H1 (cell line): ENCODE measurements at regions not wholly inside any gene's neighbourhood (a gene's known extent, or its start where the extent isn't known, plus 50 kb on each side); places are given as distances from the start of the nearest gene placed in this dataset.

Source experiments
- CTCF ChIA-PET: fragments of 300-600 bp; sonication (Branson Sonifier 250); formaldehyde crosslinking; loops from one replicate; lab custom pipeline; 2021; ENCODE audit not compliant: partially characterized antibody; lab: Charles Lee
- POLR2A ChIA-PET: fragments of 300-600 bp; sonication (Branson Sonifier 250); formaldehyde crosslinking; loops from one replicate; lab custom pipeline; 2021; ENCODE audit warnings: inconsistent platforms; ENCODE audit not compliant: partially characterized antibody; lab: Charles Lee
- DNase-seq, 2 experiments: peaks; one replicate each; pipeline versions ENCODE4 v3.0.0 to v3.0.0-alpha.2; 2010 to 2022; ENCODE audit warnings: low spot score in 2 of 2, low read depth in 1 of 2, mixed read lengths in 1 of 2
- FAIRE-seq: peaks from 2 replicates; lab custom pipeline; 2011; peaks lifted over from hg19 to GRCh38; lab: Jason Lieb, UNC
- H2AFZ ChIP-seq: 2 replicates; pipeline ENCODE4 v1.8.1; 2012; ENCODE audit warnings: low read length, inconsistent platforms
- H2AK5ac ChIP-seq: 2 replicates; pipeline ENCODE4 v1.6.1; 2013; ENCODE audit warnings: low read depth, low read length
- H2BK120ac ChIP-seq: replicated peaks from 2 replicates; pipeline ENCODE3; 2013; ENCODE audit warnings: low read depth, low read length, inconsistent platforms
- H2BK12ac ChIP-seq: 2 replicates; pipeline ENCODE4 v1.6.1; 2013; ENCODE audit warnings: low read depth, low read length
- H2BK15ac ChIP-seq: 2 replicates; pipeline ENCODE4 v1.6.1; 2013; ENCODE audit warnings: low read length
- H2BK20ac ChIP-seq: 2 replicates; pipeline ENCODE4 v1.6.1; 2013; ENCODE audit warnings: low read length
- H2BK5ac ChIP-seq: 2 replicates; pipeline ENCODE4 v1.6.1; 2013; ENCODE audit warnings: low read depth, low read length
- H3K14ac ChIP-seq: 2 replicates; pipeline ENCODE4 v1.6.1; 2013; ENCODE audit warnings: inconsistent platforms; ENCODE audit not compliant: insufficient read length
- H3K18ac ChIP-seq: 2 replicates; pipeline ENCODE4 v1.6.1; 2013; ENCODE audit warnings: low read length; ENCODE audit errors: extremely low read depth
- H3K23ac ChIP-seq: 2 replicates; pipeline ENCODE4 v1.6.1; 2013; ENCODE audit warnings: inconsistent platforms; ENCODE audit not compliant: insufficient read length
- H3K23me2 ChIP-seq: 2 replicates; pipeline ENCODE4 v1.6.1; 2013; ENCODE audit warnings: low read depth, low read length
- H3K27ac ChIP-seq: 2 replicates; pipeline ENCODE4 v1.6.1; 2011; ENCODE audit warnings: low read depth, low read length, inconsistent platforms
- H3K27me3 ChIP-seq, 4 experiments: replicated peaks in 1 of 4; 1 replicate in 1 of 4; 2 replicates in 3 of 4; pipeline versions ENCODE4 v1.6.1 to v1.8.1; 2011 to 2013; ENCODE audit warnings: low read length in 3 of 4, mild to moderate bottlenecking in 3 of 4, inconsistent platforms in 2 of 4, mixed read lengths in 2 of 4, moderate library complexity in 1 of 4; ENCODE audit not compliant: control insufficient read depth in 3 of 4, insufficient read depth in 3 of 4; ENCODE audit errors: extremely low read depth in 1 of 4
- H3K36me3 ChIP-seq, 4 experiments: 2 replicates each; pipeline versions ENCODE4 v1.6.1 to v1.8.1; 2011 to 2013; ENCODE audit warnings: mild to moderate bottlenecking in 4 of 4, low read length in 3 of 4, moderate library complexity in 2 of 4, control low read depth in 1 of 4, inconsistent platforms in 1 of 4; ENCODE audit not compliant: insufficient read depth in 4 of 4, control insufficient read depth in 2 of 4
- H3K4ac ChIP-seq: replicated peaks from 2 replicates; pipeline ENCODE3; 2013; ENCODE audit warnings: low read length, low read depth, mixed read lengths, inconsistent platforms; ENCODE audit not compliant: insufficient read length
- H3K4me1 ChIP-seq, 4 experiments: replicated peaks in 1 of 4; 1 replicate in 1 of 4; 2 replicates in 3 of 4; pipeline versions ENCODE4 v1.6.1 to v1.8.1; 2011 to 2013; ENCODE audit warnings: low read length in 3 of 4, inconsistent platforms in 2 of 4, mixed read lengths in 1 of 4; ENCODE audit not compliant: insufficient read depth in 4 of 4, control insufficient read depth in 3 of 4
- H3K4me2 ChIP-seq, 2 experiments: 2 replicates each; pipeline versions ENCODE4 v1.6.1 to v1.8.1; 2011 to 2013; ENCODE audit warnings: low read depth in 2 of 2, low read length in 2 of 2, control low read depth in 1 of 2, inconsistent platforms in 1 of 2, mild to moderate bottlenecking in 1 of 2; ENCODE audit not compliant: insufficient read depth in 1 of 2
- H3K4me3 ChIP-seq, 4 experiments: fragments of 200-600, 300-600 bp in 1 of 4; sonication (generic), shearing (Covaris generic), sonication (Bioruptor Twin) in 1 of 4; 2 replicates each; pipeline versions ENCODE4 v1.5.1 to v1.8.1; 2011 to 2016; ENCODE audit warnings: low read length in 4 of 4, low read depth in 3 of 4, control low read depth in 2 of 4, inconsistent platforms in 2 of 4, mild to moderate bottlenecking in 2 of 4, mixed read lengths in 1 of 4, moderate library complexity in 1 of 4; ENCODE audit not compliant: insufficient read depth in 2 of 4; ENCODE audit errors: extremely low read depth in 1 of 4
- H3K56ac ChIP-seq: replicated peaks from 2 replicates; pipeline ENCODE3; 2013; ENCODE audit warnings: low read depth, mild to moderate bottlenecking, mixed read lengths, low read length, inconsistent platforms; ENCODE audit not compliant: insufficient read length
- H3K79me1 ChIP-seq: 2 replicates; pipeline ENCODE4 v1.6.1; 2013; ENCODE audit warnings: low read depth, low read length, control low read depth
- H3K79me2 ChIP-seq, 2 experiments: 2 replicates each; pipeline versions ENCODE4 v1.6.1 to v1.8.1; 2012 to 2013; ENCODE audit warnings: low read length in 2 of 2, mild to moderate bottlenecking in 2 of 2, inconsistent platforms in 1 of 2; ENCODE audit not compliant: insufficient read depth in 2 of 2, control insufficient read depth in 1 of 2
- H3K9ac ChIP-seq, 4 experiments: replicated peaks in 1 of 4; 1 replicate in 1 of 4; 2 replicates in 3 of 4; pipeline versions ENCODE4 v1.6.1 to v1.8.1; 2011 to 2013; ENCODE audit warnings: low read depth in 3 of 4, low read length in 3 of 4, control low read depth in 2 of 4, mild to moderate bottlenecking in 2 of 4, moderate library complexity in 2 of 4, inconsistent platforms in 1 of 4; ENCODE audit errors: extremely low read depth in 1 of 4
- H3K9me3 ChIP-seq, 2 experiments: 2 replicates each; pipeline versions ENCODE4 v1.6.1 to v1.8.1; 2012 to 2013; ENCODE audit warnings: mild to moderate bottlenecking in 2 of 2, moderate library complexity in 2 of 2, control low read depth in 1 of 2, inconsistent platforms in 1 of 2, low read depth in 1 of 2, low read length in 1 of 2, mixed read lengths in 1 of 2; ENCODE audit not compliant: insufficient read depth in 2 of 2
- H4K20me1 ChIP-seq, 2 experiments: replicated peaks in 1 of 2; 2 replicates each; pipeline versions ENCODE3 to v1.8.1; 2011 to 2013; ENCODE audit warnings: inconsistent platforms in 2 of 2, low read length in 2 of 2, mild to moderate bottlenecking in 1 of 2; ENCODE audit not compliant: insufficient read depth in 2 of 2, control insufficient read depth in 1 of 2
- H4K5ac ChIP-seq: 2 replicates; pipeline ENCODE4 v1.6.1; 2013; ENCODE audit warnings: low read length, low read depth, mixed read lengths, inconsistent platforms; ENCODE audit not compliant: insufficient read length
- H4K8ac ChIP-seq: 2 replicates; pipeline ENCODE4 v1.8.0; 2013; ENCODE audit warnings: mild to moderate bottlenecking, moderate library complexity, low read length, inconsistent platforms; ENCODE audit not compliant: insufficient read depth; ENCODE audit errors: extremely low read depth
- H4K91ac ChIP-seq: replicated peaks from 2 replicates; pipeline ENCODE3; 2013; ENCODE audit warnings: low read length, mixed read lengths, inconsistent platforms; ENCODE audit not compliant: insufficient read length
- CHD1 ChIP-seq: IDR thresholded peaks from 2 replicates; pipeline ENCODE4 v1.6.1; 2012; ENCODE audit warnings: low read depth, low read length, improper control_type of control experiment
- HDAC2 ChIP-seq, 2 experiments: fragments of 300-600 bp in 1 of 2; sonication (generic) in 1 of 2; IDR thresholded peaks; 2 replicates each; pipeline ENCODE4 v1.6.1; 2011 to 2012; ENCODE audit warnings: low read depth in 2 of 2, low read length in 2 of 2, mild to moderate bottlenecking in 2 of 2, moderate library complexity in 2 of 2, borderline replicate concordance in 1 of 2, inconsistent platforms in 1 of 2
- KDM1A ChIP-seq: fragments of 200-600, 300-600 bp; sonication (generic); IDR thresholded peaks from 2 replicates; pipeline ENCODE4 v1.7.1; 2016; ENCODE audit warnings: mild to moderate bottlenecking, low read length, borderline replicate concordance
- POLR2A ChIP-seq, 2 experiments: IDR thresholded peaks; 1 replicate in 1 of 2; 2 replicates in 1 of 2; pipeline ENCODE4 v1.6.1; 2011; ENCODE audit warnings: low read depth in 2 of 2, low read length in 2 of 2, mild to moderate bottlenecking in 2 of 2; ENCODE audit errors: control extremely low read depth in 1 of 2
- RBBP5 ChIP-seq: IDR thresholded peaks from 2 replicates; pipeline ENCODE4 v1.7.1; 2012; ENCODE audit warnings: low read depth, mild to moderate bottlenecking, inconsistent platforms, low read length, moderate library complexity, borderline replicate concordance
- SAP30 ChIP-seq: fragments of 300-600 bp; sonication (generic); IDR thresholded peaks from 2 replicates; pipeline ENCODE4 v1.7.1; 2012; ENCODE audit warnings: low read length, moderate library complexity, mild to moderate bottlenecking, inconsistent platforms; ENCODE audit not compliant: insufficient read depth, insufficient replicate concordance
- SIN3A ChIP-seq, 2 experiments: IDR thresholded peaks in 1 of 2; conservative IDR thresholded peaks in 1 of 2; 2 replicates each; pipeline ENCODE4 v1.6.1; 2011 to 2012; ENCODE audit warnings: low read length in 2 of 2, improper control_type of control experiment in 1 of 2, low read depth in 1 of 2, mild to moderate bottlenecking in 1 of 2
- TEAD4 ChIP-seq: IDR thresholded peaks from 2 replicates; pipeline ENCODE4 v1.6.1; 2012; ENCODE audit warnings: low read depth, low read length, inconsistent platforms, mixed read lengths
- WGBS, 2 experiments: shearing (Covaris generic) in 1 of 2; methylation state at CpG; one replicate each; pipeline versions ENCODE4 v1.1.6 to v1.1.7; 2013 to 2015; ENCODE audit warnings: low lambda C conversion rate in 2 of 2, mixed read lengths in 2 of 2, inconsistent platforms in 1 of 2, low coverage in 1 of 2, missing lambda C conversion rate in 1 of 2; ENCODE audit not compliant: insufficient replicate concordance in 2 of 2, insufficient coverage in 1 of 2, insufficient read length in 1 of 2; ENCODE audit errors: extremely low coverage in 1 of 2, missing lambda C conversion rate in 1 of 2; 5-methylcytosine and 5-hydroxymethylcytosine counted together
- TF ChIP-seq, protein P1 (sequence below): IDR thresholded peaks from 2 replicates; pipeline ENCODE4 v1.6.1; 2012; ENCODE audit warnings: inconsistent platforms

DNA sequence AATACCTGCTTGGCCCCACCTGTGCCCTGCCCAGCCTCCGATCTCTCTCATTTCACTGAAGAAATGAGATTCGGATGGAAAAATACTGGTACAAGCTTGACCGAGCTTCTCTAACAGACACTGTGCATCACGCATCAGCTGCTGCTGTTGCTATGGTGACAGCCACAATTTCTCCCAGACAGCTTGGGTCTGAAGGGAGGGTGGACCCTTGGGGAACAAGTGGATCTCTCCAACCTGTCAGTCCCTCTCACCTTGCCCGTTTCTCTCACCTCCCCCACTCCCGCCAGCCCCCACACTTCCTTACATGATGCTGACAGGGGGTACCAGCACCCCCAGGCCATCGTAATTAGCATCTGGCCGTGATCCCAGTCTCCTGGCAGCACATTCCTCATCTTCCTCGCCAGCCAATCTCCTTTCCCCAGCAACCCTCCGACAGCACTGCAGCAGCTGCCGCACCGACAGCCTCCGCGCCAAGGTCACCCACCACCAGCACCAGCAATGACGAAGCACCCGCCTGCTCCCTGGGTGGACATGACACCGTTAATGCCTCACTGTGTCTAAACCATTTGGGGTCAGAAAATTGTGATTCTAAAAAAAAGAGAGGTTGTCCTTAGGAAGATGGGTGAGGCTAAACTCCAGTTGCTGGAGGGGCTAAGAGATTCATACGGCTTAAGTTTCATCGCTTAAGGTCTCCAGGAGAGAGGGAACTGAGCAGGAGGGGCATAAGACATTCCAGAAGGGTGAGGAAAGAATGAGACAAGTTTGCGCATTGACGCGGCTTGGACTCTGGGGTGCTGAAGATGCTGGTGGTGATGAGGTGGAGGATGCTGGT is 58.6 kb upstream of the TNRC6A start:
- Histone ChIP-seq H2AK5ac (no peak overlapping the region; the same call in 1 of the 2 replicates), H3K79me2 (no peaks in the 10 kb centered on the region), H2BK120ac (no peak overlapping the region), H3K27me3 (0 out of 7 replicates have a peak, but pooled peaks cover 0 to 2% (median 0%) of the 10 kb centered on the region in 4 experiments), H2BK5ac (no peak overlapping the region), H3K4me3 (peak overlapping the region in 1 of 4 experiments; percentile 20; a peak in 2 of 8 replicates), H3K9me3 (no peaks in the 10 kb centered on the region), H4K20me1 (peaks cover 0 to 1% of the 10 kb centered on the region in 2 experiments), H3K14ac (no peak overlapping the region), H3K4me1 (peaks cover 0 to 7% (median 4%) of the 10 kb centered on the region in 4 experiments; a peak in 4 of 7 replicates), H3K27ac (no peak overlapping the region), H2BK12ac (no peak overlapping the region), H3K56ac (no peak overlapping the region), H3K36me3 (no peaks in the 10 kb centered on the region), H4K91ac (no peak overlapping the region), H3K79me1 (no peaks in the 10 kb centered on the region), H3K23me2 (no peaks in the 10 kb centered on the region; the same call in 1 of the 2 replicates), H3K4me2 (peak overlapping the region; percentile 42 to 47), H3K23ac (no peak overlapping the region), H4K5ac (no peak overlapping the region), H4K8ac (peak overlapping the region; percentile 86), H2BK20ac (no peak overlapping the region), H2AFZ (no peak overlapping the region), H3K4ac (peak overlapping the region; percentile 21), H3K9ac (no peak overlapping the region; a peak in 1 of 7 replicates), H2BK15ac (peak overlapping the region; percentile 74; the same call in 1 of the 2 replicates), H3K18ac (no peak overlapping the region)
- WGBS, 2 experiments: 41% methylated on average over 22 of the region's 22 CpGs; no CpG with 5 or more reads in 1 of the 2 experiments
- ChIA-PET POLR2A (no interaction called here), CTCF (interaction anchor here (0.6 to 1.4 kb wide), 2 partner anchors 59 to 1586 kb away, joined by 3 to 5 read pairs; no protein-coding TSS in a partner anchor)
- FAIRE-seq (no peak), DNase-seq (peak in 1 of 2 experiments; percentile 64)
- TF ChIP-seq CHD1 (no peak), SAP30 (peak; percentile 29), RBBP5 (no peak), KDM1A (no peak), POLR2A (IDR thresholded peaks at IDR 0.05; ENCODE audit: control extremely low read depth in 1 of 2, low read depth in 2 of 2, low read length in 2 of 2) (no peak), SIN3A (conservative IDR thresholded peaks at IDR 0.05 in 1 of 2, IDR thresholded peaks at IDR 0.05 in 1 of 2; ENCODE audit: low read depth in 1 of 2, low read length in 2 of 2) (peak; percentile 81 to 84; a peak in 3 of 4 replicates), HDAC2 (IDR thresholded peaks at IDR 0.05; ENCODE audit: borderline replicate concordance in 1 of 2, low read depth in 2 of 2, low read length in 2 of 2) (0 out of 4 replicates have a peak, but pooled peaks of 1 of the 2 experiments have one; percentile 8), TEAD4 (0 out of 2 replicates have a peak, but pooled peaks have one; percentile 14)
- TF ChIP-seq, protein P1, sequence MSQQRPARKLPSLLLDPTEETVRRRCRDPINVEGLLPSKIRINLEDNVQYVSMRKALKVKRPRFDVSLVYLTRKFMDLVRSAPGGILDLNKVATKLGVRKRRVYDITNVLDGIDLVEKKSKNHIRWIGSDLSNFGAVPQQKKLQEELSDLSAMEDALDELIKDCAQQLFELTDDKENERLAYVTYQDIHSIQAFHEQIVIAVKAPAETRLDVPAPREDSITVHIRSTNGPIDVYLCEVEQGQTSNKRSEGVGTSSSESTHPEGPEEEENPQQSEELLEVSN: no peak
